Gastrocnemius medialis (tissue), 4 donors: ENCODE measurements at regions not wholly inside any gene's neighbourhood (a gene's known extent, or its start where the extent isn't known, plus 50 kb on each side); places are given as distances from the start of the nearest gene placed in this dataset.

Experiments used
- POLR2A ChIP-seq, 2 donors: fragments of 450-650 bp; IDR thresholded peaks; one replicate each; pipeline ENCODE4 v1.6.1; 2017; ENCODE audit warnings: antibody characterized with exemption in 2 of 2, mild to moderate bottlenecking in 2 of 2, moderate library complexity in 2 of 2
- TF ChIP-seq, protein P1 (sequence below), 5 experiments: fragments of 450-650 bp in 3 of 5; fragments of 200-600 bp in 2 of 5; sonication (generic) in 2 of 5; IDR thresholded peaks in 4 of 5; conservative IDR thresholded peaks in 1 of 5; 1 replicate in 4 of 5; 2 replicates in 1 of 5; pipeline ENCODE4 v1.5.1; 2016 to 2019; ENCODE audit warnings: antibody characterized with exemption in 5 of 5, mild to moderate bottlenecking in 3 of 5, moderate library complexity in 3 of 5

DNA sequence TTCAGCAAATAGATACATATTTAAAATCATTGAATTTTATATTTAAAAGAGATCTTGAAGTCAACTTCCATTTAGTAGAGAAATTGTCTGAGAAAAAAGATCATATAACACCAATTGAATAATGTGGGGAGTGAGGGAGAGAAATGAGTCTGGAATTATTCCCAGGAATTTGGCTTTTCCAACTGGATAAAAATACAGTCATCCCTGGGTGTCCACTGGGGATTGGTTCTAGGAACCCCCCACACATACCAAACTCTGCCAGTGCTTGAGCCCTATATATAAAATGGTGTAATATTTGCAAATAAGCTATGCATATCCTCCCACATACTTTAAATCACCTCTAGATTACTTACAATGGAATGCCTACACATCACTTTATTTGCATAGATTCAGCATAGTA lies 162.8 kb upstream of the SEMA3C start:
- TF ChIP-seq, protein P1, sequence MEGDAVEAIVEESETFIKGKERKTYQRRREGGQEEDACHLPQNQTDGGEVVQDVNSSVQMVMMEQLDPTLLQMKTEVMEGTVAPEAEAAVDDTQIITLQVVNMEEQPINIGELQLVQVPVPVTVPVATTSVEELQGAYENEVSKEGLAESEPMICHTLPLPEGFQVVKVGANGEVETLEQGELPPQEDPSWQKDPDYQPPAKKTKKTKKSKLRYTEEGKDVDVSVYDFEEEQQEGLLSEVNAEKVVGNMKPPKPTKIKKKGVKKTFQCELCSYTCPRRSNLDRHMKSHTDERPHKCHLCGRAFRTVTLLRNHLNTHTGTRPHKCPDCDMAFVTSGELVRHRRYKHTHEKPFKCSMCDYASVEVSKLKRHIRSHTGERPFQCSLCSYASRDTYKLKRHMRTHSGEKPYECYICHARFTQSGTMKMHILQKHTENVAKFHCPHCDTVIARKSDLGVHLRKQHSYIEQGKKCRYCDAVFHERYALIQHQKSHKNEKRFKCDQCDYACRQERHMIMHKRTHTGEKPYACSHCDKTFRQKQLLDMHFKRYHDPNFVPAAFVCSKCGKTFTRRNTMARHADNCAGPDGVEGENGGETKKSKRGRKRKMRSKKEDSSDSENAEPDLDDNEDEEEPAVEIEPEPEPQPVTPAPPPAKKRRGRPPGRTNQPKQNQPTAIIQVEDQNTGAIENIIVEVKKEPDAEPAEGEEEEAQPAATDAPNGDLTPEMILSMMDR (IDR thresholded peaks at IDR 0.05 in 4 of 5, conservative IDR thresholded peaks at IDR 0.05 in 1 of 5), result no peak
- no peak for TF ChIP-seq POLR2A (IDR thresholded peaks at IDR 0.05)
